Natural killer cell (primary cell): ENCODE measurements at regions not wholly inside any gene's neighbourhood (a gene's known extent, or its start where the extent isn't known, plus 50 kb on each side); places are given as distances from the start of the nearest gene placed in this dataset.
"Not testable (repeated sequence)": the region's sequence is repeated elsewhere in the genome, so short reads cannot be mapped to it uniquely, and the experiment has no call there.

Experiments used
- ATAC-seq, 3 donors: fragments of 150-1000 bp in 2 of 3; fragments of 200-7000 bp in 1 of 3; cut with Tn5 transposase; 1 replicate in 1 of 3; 2 replicates in 2 of 3; pipeline ENCODE4 v1.10.0; 2021; ENCODE audit warnings: mild to moderate bottlenecking in 2 of 3, moderate library complexity in 2 of 3
- DNase-seq, 2 donors: peaks; one replicate each; pipeline versions ENCODE4 v3.0.0 to v3.0.0-alpha.2; 2013 to 2021; ENCODE audit warnings: mixed read lengths in 1 of 2
- H3K27ac ChIP-seq: one replicate; pipeline ENCODE4 v1.5.1; 2013; ENCODE audit warnings: mild to moderate bottlenecking, low read length
- H3K27me3 ChIP-seq: one replicate; pipeline ENCODE4 v1.6.1; 2013; ENCODE audit warnings: low read length; ENCODE audit not compliant: control insufficient read depth, insufficient read depth
- H3K36me3 ChIP-seq: one replicate; pipeline ENCODE4 v1.6.1; 2013; ENCODE audit warnings: low read length; ENCODE audit not compliant: control insufficient read depth, insufficient read depth
- H3K4me1 ChIP-seq: one replicate; pipeline ENCODE4 v1.6.1; 2013; ENCODE audit warnings: low read length; ENCODE audit not compliant: control insufficient read depth, insufficient read depth
- H3K4me3 ChIP-seq: one replicate; pipeline ENCODE4 v1.5.1; 2013; ENCODE audit warnings: low read length
- H3K9me3 ChIP-seq: one replicate; pipeline ENCODE4 v1.6.1; 2013; ENCODE audit warnings: low read length; ENCODE audit not compliant: control insufficient read depth, insufficient read depth
- H3K27ac Mint-ChIP-seq, 2 donors: one replicate each; pipeline ENCODE4 v1.8.0; 2022; ENCODE audit warnings: mild to moderate bottlenecking in 2 of 2, mixed read lengths in 2 of 2, moderate library complexity in 1 of 2
- H3K27me3 Mint-ChIP-seq, 2 donors: one replicate each; pipeline ENCODE4 v1.8.0; 2022; ENCODE audit warnings: low read depth in 2 of 2, mixed read lengths in 2 of 2
- H3K36me3 Mint-ChIP-seq: one replicate; pipeline ENCODE4 v1.8.0; 2022; ENCODE audit warnings: mixed read lengths
- H3K4me1 Mint-ChIP-seq, 2 donors: one replicate each; pipeline ENCODE4 v1.8.0; 2022; ENCODE audit warnings: mixed read lengths in 2 of 2
- H3K4me3 Mint-ChIP-seq: one replicate; pipeline ENCODE4 v1.8.0; 2022; ENCODE audit warnings: mild to moderate bottlenecking, moderate library complexity, mixed read lengths
- H3K9me3 Mint-ChIP-seq, 2 donors: one replicate each; pipeline ENCODE4 v1.8.0; 2022; ENCODE audit warnings: mixed read lengths in 2 of 2
- WGBS: methylation state at CpG from one replicate; pipeline ENCODE4 v1.1.7; 2013; ENCODE audit warnings: missing lambda C conversion rate; ENCODE audit not compliant: insufficient coverage; 5-methylcytosine and 5-hydroxymethylcytosine counted together
- intact Hi-C: fragments of 100-400 bp; cut with micrococcal nuclease; formaldehyde crosslinking; loops from one replicate; pipeline ENCODE4 v1.14.2; 2022
- TF ChIP-seq, protein P1 (sequence below): fragments of 200-600 bp; IDR thresholded peaks from one replicate; pipeline ENCODE4 v1.8.0; 2022; ENCODE audit warnings: antibody characterized with exemption

DNA sequence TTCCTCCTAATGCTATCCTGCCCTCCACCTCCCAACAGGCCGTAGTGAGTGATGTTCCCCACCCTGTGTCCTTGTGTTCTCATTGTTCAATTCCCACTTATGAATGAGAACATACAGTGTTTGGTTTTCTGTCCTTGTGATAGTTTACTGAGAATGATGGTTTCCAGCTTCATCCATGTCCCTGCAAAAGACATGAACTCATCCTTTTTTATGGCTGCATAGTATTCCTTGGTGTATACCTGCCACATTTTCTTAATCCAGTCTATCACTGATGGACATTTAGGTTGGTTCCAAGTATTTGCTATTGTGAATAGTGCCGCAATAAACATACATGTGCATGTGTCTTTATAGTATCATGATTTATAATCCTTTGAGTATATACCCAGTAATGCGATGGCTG, 88.5 kb upstream of the PABPC3 start:
- H3K36me3 ChIP-seq, DNase-seq, H3K4me1 ChIP-seq, intact Hi-C loops, H3K4me3 Mint-ChIP-seq, H3K27me3 ChIP-seq, ATAC-seq, H3K36me3 Mint-ChIP-seq, H3K27ac ChIP-seq, H3K9me3 Mint-ChIP-seq, H3K4me3 ChIP-seq, H3K4me1 Mint-ChIP-seq, H3K27ac Mint-ChIP-seq, H3K9me3 ChIP-seq: not testable (repeated sequence)
- 100% methylated on average over 2 of the region's 3 CpGs for WGBS
- peaks cover 27 to 55% of the 10 kb centered on the region in 2 donors for H3K27me3 Mint-ChIP-seq

DNA sequence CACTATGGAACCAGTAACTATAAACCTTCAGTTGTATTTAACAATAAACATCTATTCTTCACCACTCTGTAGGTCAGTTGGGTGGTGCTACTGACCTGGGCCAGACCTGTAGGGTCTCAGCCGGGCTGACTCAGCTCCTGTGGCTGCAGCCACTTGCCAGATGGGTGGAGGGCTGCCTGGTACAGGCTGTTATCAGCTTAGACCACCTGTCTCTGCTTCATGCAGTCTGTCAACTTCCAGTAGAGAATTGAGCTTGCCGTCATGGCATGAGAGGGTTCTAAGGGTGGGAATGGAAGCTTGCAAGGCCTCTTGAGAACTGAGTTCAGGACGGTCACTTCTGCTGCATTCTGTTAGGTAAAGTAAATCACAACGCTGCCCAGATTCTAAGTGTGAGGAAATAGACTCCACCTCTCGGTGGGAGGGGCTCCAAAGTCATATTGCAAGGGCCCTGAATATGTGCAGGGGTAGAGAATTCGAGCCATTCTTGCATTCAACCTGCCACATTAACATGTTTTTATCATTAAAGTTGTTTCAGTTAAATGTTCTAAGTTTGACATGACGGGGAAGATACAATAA, 81.5 kb upstream of the PABPC3 start:
- H3K36me3 Mint-ChIP-seq, H3K4me3 Mint-ChIP-seq, H3K4me1 Mint-ChIP-seq, H3K36me3 ChIP-seq, H3K9me3 ChIP-seq, H3K27me3 ChIP-seq, H3K4me1 ChIP-seq, H3K9me3 Mint-ChIP-seq, H3K27ac ChIP-seq, intact Hi-C loops, DNase-seq, ATAC-seq, H3K4me3 ChIP-seq, H3K27ac Mint-ChIP-seq: not testable (repeated sequence)
- 84% methylated on average over 5 of the region's 7 CpGs for WGBS
- H3K27me3 Mint-ChIP-seq, result peaks cover 21 to 28% of the 10 kb centered on the region in 2 donors

DNA sequence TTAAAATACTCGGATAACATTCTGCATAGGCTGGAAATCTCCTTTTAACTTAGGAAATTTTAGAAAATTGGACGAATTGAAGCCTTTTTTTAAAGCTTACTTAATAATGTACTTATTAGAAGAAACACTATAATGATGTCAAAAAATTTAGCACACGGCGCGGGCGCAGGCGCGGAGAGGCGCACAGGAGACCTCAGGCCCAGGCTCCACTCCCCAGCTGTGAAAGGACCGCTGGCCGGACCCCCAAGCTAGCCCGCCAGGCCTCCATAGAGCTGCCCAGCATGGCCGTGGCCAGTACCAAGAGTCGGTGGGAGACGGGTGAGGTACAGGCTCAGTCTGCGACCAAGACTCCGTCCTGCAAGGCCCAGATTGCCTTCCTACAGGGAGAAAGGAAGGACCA, 78.8 kb upstream of the PABPC3 start:
- H3K27ac ChIP-seq, H3K27me3 ChIP-seq, H3K4me1 Mint-ChIP-seq, ATAC-seq, H3K36me3 ChIP-seq, intact Hi-C loops, H3K4me3 ChIP-seq, DNase-seq, H3K27ac Mint-ChIP-seq, H3K9me3 ChIP-seq, H3K4me1 ChIP-seq, H3K9me3 Mint-ChIP-seq, H3K36me3 Mint-ChIP-seq: not testable (repeated sequence)
- 89% methylated on average over 17 of the region's 17 CpGs for WGBS
- Mint-ChIP-seq H3K27me3 (peaks cover 31 to 42% of the 10 kb centered on the region in 2 donors), H3K4me3 (peak overlapping the region; percentile 17)

DNA sequence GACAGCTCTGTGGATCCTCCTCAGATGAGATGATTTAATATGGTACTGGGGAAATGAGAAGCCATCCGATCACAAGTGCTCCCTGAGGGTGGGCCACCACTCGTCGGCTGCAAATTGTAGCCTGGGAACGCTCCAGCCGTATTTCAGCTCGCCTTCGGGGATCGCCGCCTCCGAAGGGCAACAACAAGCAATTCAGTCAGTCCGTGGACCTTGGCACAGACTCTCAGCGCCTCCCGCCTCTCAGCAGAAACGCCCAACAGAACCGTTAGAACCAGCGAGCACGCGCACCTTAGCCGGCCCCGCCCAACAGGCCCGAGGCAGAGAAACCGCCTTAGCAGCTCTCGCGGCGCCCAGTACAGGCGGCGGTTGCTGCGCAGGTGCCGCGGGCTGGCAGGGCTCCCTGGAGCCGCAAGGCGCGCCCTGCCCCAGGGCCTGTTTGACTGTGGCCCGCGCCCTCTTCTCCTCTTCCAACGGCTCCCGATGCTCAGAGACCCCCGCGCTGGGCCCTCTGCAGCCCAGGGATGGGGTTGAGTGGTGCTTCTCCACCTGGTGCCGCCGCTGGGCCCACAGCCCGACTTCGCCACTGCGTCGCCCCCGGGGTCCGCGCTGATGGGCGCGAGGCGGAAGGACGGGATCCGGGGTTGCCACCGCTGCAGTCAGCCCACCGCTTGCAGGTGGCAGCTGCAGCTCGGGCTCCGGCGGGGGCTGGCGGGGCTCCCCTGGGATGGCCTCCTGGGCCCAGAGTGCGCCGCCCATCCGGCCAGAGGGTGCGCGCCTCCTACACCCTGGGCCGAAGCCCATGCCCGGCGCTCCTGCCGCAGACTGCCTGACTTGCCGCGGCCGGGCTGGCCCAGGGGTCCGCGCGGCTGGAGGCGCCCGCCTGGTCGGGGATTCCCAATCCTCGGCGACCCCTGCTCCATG, 77.9 kb upstream of the PABPC3 start:
- peak in 1 of 2 donors; percentile 38 for DNase-seq
- ATAC-seq, H3K4me1 Mint-ChIP-seq, H3K4me3 ChIP-seq, H3K36me3 ChIP-seq, H3K36me3 Mint-ChIP-seq, H3K9me3 ChIP-seq, H3K27ac ChIP-seq, H3K4me1 ChIP-seq, H3K9me3 Mint-ChIP-seq, H3K4me3 Mint-ChIP-seq, H3K27me3 ChIP-seq, H3K27ac Mint-ChIP-seq, intact Hi-C loops: not testable (repeated sequence)
- under 1% methylated on average over 79 of the region's 79 CpGs for WGBS
- peaks cover 31 to 45% of the 10 kb centered on the region in 2 donors for H3K27me3 Mint-ChIP-seq

DNA sequence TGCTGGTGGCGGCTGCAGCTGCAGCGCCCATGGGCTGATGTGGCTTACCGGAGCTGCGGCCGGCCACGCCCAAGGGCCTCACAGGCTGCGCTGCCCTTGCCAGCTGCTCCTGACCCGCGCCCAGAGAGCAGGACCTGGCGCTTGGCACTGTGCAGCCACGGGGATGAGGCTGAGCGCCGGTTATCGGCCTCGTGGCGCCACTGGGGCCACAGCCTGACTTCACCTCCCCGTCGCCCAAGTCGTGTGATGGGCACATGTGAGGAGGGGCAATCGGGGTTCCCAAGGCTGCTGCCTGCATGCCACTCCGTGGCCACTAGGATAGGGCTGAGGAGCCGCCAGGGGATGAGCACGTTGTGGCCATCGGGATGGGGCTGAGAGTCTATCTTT, 77.2 kb upstream of the PABPC3 start:
- WGBS, result 3% methylated on average over 21 of the region's 24 CpGs
- no peak for ATAC-seq

DNA sequence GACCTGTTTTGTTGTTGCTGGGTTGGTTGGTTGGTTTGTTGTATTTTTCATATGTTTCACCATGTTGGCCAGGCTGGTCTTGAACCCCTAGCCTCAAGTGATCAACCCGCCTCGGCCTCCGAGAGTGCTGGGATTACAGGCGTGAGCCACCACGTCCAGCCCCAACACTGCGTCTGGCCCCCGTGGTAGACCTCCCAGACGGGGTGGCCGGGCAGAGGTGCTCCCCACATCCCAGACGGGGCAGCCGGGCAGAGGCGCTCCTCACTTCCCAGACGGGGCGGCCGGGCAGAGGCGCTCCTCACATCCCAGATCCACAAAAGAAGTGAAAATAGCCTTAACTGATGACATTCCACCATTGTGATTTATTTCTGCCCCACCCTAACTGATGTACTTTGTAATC, 76.2 kb upstream of the PABPC3 start:
- intact Hi-C loops, H3K36me3 ChIP-seq, H3K4me1 Mint-ChIP-seq, H3K27me3 ChIP-seq, H3K36me3 Mint-ChIP-seq, H3K27ac ChIP-seq, DNase-seq, H3K9me3 ChIP-seq, ATAC-seq, H3K4me1 ChIP-seq, H3K9me3 Mint-ChIP-seq, H3K4me3 Mint-ChIP-seq, H3K4me3 ChIP-seq, H3K27ac Mint-ChIP-seq: not testable (repeated sequence)
- WGBS, result 96% methylated on average over 16 of the region's 16 CpGs
- peaks cover 35 to 56% of the 10 kb centered on the region in 2 donors for H3K27me3 Mint-ChIP-seq

More for the DNA sequence above, 77.2 kb upstream of the PABPC3 start:
- peaks cover 32 to 46% of the 10 kb centered on the region in 2 donors for H3K27me3 Mint-ChIP-seq
- TF ChIP-seq, protein P1, sequence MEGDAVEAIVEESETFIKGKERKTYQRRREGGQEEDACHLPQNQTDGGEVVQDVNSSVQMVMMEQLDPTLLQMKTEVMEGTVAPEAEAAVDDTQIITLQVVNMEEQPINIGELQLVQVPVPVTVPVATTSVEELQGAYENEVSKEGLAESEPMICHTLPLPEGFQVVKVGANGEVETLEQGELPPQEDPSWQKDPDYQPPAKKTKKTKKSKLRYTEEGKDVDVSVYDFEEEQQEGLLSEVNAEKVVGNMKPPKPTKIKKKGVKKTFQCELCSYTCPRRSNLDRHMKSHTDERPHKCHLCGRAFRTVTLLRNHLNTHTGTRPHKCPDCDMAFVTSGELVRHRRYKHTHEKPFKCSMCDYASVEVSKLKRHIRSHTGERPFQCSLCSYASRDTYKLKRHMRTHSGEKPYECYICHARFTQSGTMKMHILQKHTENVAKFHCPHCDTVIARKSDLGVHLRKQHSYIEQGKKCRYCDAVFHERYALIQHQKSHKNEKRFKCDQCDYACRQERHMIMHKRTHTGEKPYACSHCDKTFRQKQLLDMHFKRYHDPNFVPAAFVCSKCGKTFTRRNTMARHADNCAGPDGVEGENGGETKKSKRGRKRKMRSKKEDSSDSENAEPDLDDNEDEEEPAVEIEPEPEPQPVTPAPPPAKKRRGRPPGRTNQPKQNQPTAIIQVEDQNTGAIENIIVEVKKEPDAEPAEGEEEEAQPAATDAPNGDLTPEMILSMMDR, result no peak
- Histone ChIP-seq H3K9me3 (no peaks in the 10 kb centered on the region), H3K4me3 (no peak overlapping the region), H3K36me3 (no peaks in the 10 kb centered on the region), H3K4me1 (no peaks in the 10 kb centered on the region), H3K27ac (no peak overlapping the region), H3K27me3 (no peaks in the 10 kb centered on the region)
- no peak overlapping the region for H3K4me3 Mint-ChIP-seq
- H3K4me1 Mint-ChIP-seq, result no peaks in the 10 kb centered on the region
- H3K9me3 Mint-ChIP-seq, result no peaks in the 10 kb centered on the region
- intact Hi-C loops, result no loop called here
- no peak for DNase-seq
- no peak overlapping the region for H3K27ac Mint-ChIP-seq
- no peaks in the 10 kb centered on the region for H3K36me3 Mint-ChIP-seq
